Urothelium cell line (cell line): ENCODE measurements at regions not wholly inside any gene's neighbourhood (a gene's known extent, or its start where the extent isn't known, plus 50 kb on each side); places are given as distances from the start of the nearest gene placed in this dataset.

Source experiments
- DNase-seq: peaks from one replicate; pipeline ENCODE4 v3.0.0; 2011; ENCODE audit warnings: low spot score, mixed read lengths
- FAIRE-seq: peaks from 2 replicates; lab custom pipeline; 2011; peaks lifted over from hg19 to GRCh38; lab: Jason Lieb, UNC

- no peak for FAIRE-seq
- DNase-seq = peak; percentile 81
These were observed 51.1 kb upstream of the EED start for GRCh38 chr11:86193297-86194095.

DNA sequence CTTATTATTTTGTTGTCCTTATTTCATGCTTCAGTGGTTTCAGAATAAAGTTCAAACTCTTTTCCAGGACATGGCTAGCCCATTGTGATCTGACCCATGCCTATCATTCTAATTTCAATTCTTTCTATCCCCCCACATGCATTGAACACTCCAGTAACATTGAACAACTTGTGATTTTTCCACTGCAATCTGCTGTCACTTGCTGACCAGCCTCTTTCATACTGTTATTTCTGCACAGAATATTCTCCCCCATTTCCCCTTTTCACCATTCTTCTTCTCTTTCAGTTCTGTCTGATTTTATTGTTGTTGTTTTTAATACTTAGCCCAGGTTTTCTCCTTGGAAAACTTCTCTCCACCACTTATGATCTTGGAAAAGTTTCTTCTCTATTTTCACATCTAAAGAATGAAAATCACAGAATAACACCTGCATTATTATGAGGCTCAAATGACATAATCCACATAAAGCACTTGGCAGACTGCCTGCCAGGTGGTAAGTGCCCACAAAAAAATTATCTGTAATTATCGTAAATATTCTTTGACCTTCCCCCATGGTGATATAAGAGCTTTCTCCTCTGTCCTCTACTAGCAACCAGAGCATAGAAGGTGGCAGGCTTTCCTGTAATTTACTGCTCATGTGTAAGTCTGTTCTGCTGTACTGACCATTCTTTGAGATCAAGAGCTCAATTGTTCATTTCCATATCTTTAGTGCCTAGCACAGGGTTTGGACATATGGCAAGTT lies 51.9 kb upstream of the EED start:
- DNase-seq = peak; percentile 1
- FAIRE-seq = no peak

- DNase-seq (no peak), FAIRE-seq (no peak)
These were observed 52.7 kb upstream of the EED start for GRCh38 chr11:86191874-86192273.

- no peak for FAIRE-seq
These were observed 57.5 kb upstream of the EED start for GRCh38 chr11:86187027-86187426.

GRCh38 chr11:86186386-86186785 lies 58.2 kb upstream of the EED start:
- DNase-seq (no peak), FAIRE-seq (no peak)

More at GRCh38 chr11:86187027-86187426, 57.5 kb upstream of the EED start:
- no peak for DNase-seq

- DNase-seq = no peak
- no peak for FAIRE-seq
These were observed 59.2 kb upstream of the EED start for GRCh38 chr11:86185381-86185750.

- DNase-seq = no peak
These were observed 59.7 kb upstream of the EED start for GRCh38 chr11:86184728-86185380.

DNA sequence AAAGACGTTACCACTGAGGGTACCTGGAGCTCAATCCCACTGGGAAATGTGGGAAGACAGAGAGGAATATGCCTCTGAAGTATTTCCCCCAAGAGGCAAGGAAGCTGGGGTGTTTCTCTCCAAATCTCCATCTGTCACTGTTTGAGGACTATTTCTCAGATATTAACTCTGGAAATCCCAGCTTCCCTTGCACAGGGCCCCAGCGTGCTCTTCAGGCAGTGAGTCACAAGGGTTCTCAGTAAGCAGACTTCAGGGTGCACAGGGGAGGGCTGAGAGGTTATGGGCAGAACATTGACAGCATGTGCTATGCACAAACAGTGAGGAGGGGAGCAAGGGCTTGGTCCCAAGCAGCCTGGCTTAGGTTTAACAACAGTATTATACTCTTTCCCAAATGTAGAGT lies 60.9 kb upstream of the EED start:
- DNase-seq (no peak), FAIRE-seq (no peak)

More at GRCh38 chr11:86184728-86185380, 59.7 kb upstream of the EED start:
- no peak for FAIRE-seq

- FAIRE-seq = no peak
These were observed 61.5 kb upstream of the EED start for GRCh38 chr11:86182976-86183584.

GRCh38 chr11:86181379-86181778 lies 63.2 kb upstream of the EED start:
- FAIRE-seq = no peak
- no peak for DNase-seq

More at GRCh38 chr11:86182976-86183584, 61.5 kb upstream of the EED start:
- DNase-seq = no peak

GRCh38 chr11:86180851-86181250 lies 63.7 kb upstream of the EED start:
- DNase-seq (no peak), FAIRE-seq (no peak)

GRCh38 chr11:86180423-86180822 lies 64.1 kb upstream of the EED start:
- DNase-seq (no peak), FAIRE-seq (no peak)

- FAIRE-seq (no peak), DNase-seq (no peak)
These were observed 64.9 kb upstream of the EED start for GRCh38 chr11:86179646-86180064.

GRCh38 chr11:86177302-86177701 lies 67.3 kb upstream of the EED start:
- DNase-seq = peak; percentile 1
- FAIRE-seq = no peak

DNA sequence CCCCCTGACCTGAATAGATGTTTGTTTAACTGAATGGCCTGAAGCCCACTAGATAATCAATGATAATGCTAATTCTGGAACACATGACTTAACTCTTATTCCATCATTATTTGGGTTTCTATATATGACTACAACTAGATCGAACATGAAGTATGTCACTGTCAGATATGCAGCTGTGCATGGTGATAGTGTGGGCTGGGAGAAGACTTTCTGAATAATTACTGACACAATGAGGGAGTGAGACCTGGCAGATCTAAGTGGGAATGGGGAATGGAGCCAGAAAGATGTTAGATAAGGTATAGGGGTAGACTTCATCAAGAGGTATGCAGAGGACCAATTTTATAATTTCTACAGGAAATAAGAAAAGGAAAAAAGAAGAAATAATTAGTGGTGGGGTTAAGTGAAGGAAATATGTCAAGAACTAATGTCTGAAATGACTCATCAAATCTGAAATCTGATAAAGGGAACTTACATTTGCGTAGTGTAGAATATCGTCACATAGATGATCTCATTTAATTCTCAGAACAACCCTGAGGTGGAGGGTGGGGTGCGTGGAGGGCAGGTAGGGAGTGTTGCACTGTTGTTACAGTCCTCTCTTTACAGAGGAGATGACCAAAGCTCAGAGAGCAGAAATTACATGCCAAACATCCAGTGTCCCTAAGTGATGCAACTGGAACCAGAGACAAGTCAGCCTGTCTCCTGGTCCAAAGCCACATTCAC lies 68.2 kb upstream of the EED start:
- FAIRE-seq = no peak
- peak; percentile 5 for DNase-seq

- no peak for FAIRE-seq
- DNase-seq = peak; percentile 0
These were observed 68.9 kb upstream of the EED start for GRCh38 chr11:86175626-86176025.

- DNase-seq (peak; percentile 2), FAIRE-seq (no peak)
These were observed 69.4 kb upstream of the EED start for GRCh38 chr11:86175191-86175590.

- no peak for FAIRE-seq
- DNase-seq = peak; percentile 84
These were observed 70.2 kb upstream of the EED start for GRCh38 chr11:86174101-86175046.

- FAIRE-seq (no peak), DNase-seq (peak; percentile 27)
These were observed 71.7 kb upstream of the EED start for GRCh38 chr11:86172894-86173293.
